T-cell (primary cell): ENCODE measurements at regions not wholly inside any gene's neighbourhood (a gene's known extent, or its start where the extent isn't known, plus 50 kb on each side); places are given as distances from the start of the nearest gene placed in this dataset.

Experiments used
- ATAC-seq, 4 experiments: fragments of 200-7000 bp in 3 of 4; fragments of 150-1000 bp in 1 of 4; cut with Tn5 transposase; replicated peaks in 1 of 4; 1 replicate in 3 of 4; 2 replicates in 1 of 4; pipeline ENCODE4 v1.10.0; 2021; ENCODE audit warnings: moderate library complexity in 3 of 4, mild to moderate bottlenecking in 2 of 4, moderate number of reproducible peaks in 1 of 4
- CTCF ChIA-PET, 2 donors: fragments of 300-600 bp; sonication (Branson Sonifier 250); formaldehyde crosslinking; loops; one replicate each; lab custom pipeline; 2022; ENCODE audit warnings: antibody characterized with exemption in 2 of 2; lab: Charles Lee
- POLR2A ChIA-PET, 2 donors: fragments of 300-600 bp; sonication (Branson Sonifier 250); formaldehyde crosslinking; loops; one replicate each; lab custom pipeline; 2022; ENCODE audit warnings: antibody characterized with exemption in 2 of 2; lab: Charles Lee
- DNase-seq, 35 experiments: peaks; one replicate each; pipeline versions ENCODE4 v3.0.0 to v3.0.0-alpha.2; 2013 to 2023
- H3K27ac ChIP-seq: one replicate; pipeline ENCODE4 v1.5.1; 2013; ENCODE audit warnings: low read length
- H3K27me3 ChIP-seq, 2 experiments: replicated peaks in 1 of 2; 1 replicate in 1 of 2; 2 replicates in 1 of 2; pipeline versions ENCODE4 v1.6.1 to v1.7.0; 2013; ENCODE audit warnings: low read length in 1 of 2, mixed read lengths in 1 of 2; ENCODE audit not compliant: control insufficient read depth in 2 of 2, insufficient read depth in 2 of 2; ENCODE audit errors: extremely low read depth in 1 of 2
- H3K36me3 ChIP-seq, 2 donors: 1 replicate in 1 of 2; 2 replicates in 1 of 2; pipeline versions ENCODE4 v1.6.1 to v1.7.0; 2013; ENCODE audit warnings: low read length in 1 of 2; ENCODE audit not compliant: control insufficient read depth in 2 of 2, insufficient read depth in 1 of 2; ENCODE audit errors: extremely low read depth in 1 of 2
- H3K4me1 ChIP-seq, 2 experiments: 1 replicate in 1 of 2; 2 replicates in 1 of 2; pipeline versions ENCODE4 v1.6.1 to v1.7.0; 2013; ENCODE audit warnings: low read length in 2 of 2, mixed read lengths in 1 of 2; ENCODE audit not compliant: insufficient read depth in 2 of 2, control insufficient read depth in 1 of 2; ENCODE audit errors: extremely low read depth in 1 of 2
- H3K4me3 ChIP-seq, 2 donors: 1 replicate in 1 of 2; 2 replicates in 1 of 2; pipeline versions ENCODE4 v1.5.1 to v1.7.0; 2013; ENCODE audit warnings: mild to moderate bottlenecking in 2 of 2, low read length in 1 of 2, moderate library complexity in 1 of 2; ENCODE audit not compliant: control insufficient read depth in 1 of 2; ENCODE audit errors: extremely low read depth in 1 of 2
- H3K9me3 ChIP-seq: 2 replicates; pipeline ENCODE4 v1.7.0; 2013
- H3K27ac Mint-ChIP-seq, 2 donors: one replicate each; pipeline ENCODE4 v1.8.0; 2020 to 2021; ENCODE audit warnings: mild to moderate bottlenecking in 2 of 2, mixed read lengths in 2 of 2
- H3K27me3 Mint-ChIP-seq, 2 donors: one replicate each; pipeline ENCODE4 v1.8.0; 2021 to 2022; ENCODE audit warnings: mixed read lengths in 2 of 2
- H3K36me3 Mint-ChIP-seq: one replicate; pipeline ENCODE4 v1.8.0; 2021; ENCODE audit warnings: mixed read lengths
- H3K4me1 Mint-ChIP-seq, 3 donors: one replicate each; pipeline ENCODE4 v1.8.0; 2020 to 2022; ENCODE audit warnings: mixed read lengths in 3 of 3, mild to moderate bottlenecking in 1 of 3
- H3K4me3 Mint-ChIP-seq, 3 donors: one replicate each; pipeline ENCODE4 v1.8.0; 2020 to 2022; ENCODE audit warnings: mild to moderate bottlenecking in 3 of 3, mixed read lengths in 3 of 3, moderate library complexity in 3 of 3
- H3K9me3 Mint-ChIP-seq, 3 donors: one replicate each; pipeline ENCODE4 v1.8.0; 2020 to 2022; ENCODE audit warnings: mixed read lengths in 3 of 3
- WGBS: methylation state at CpG from one replicate; pipeline ENCODE4 v1.1.5; 2013; ENCODE audit warnings: missing lambda C conversion rate; ENCODE audit not compliant: insufficient coverage; 5-methylcytosine and 5-hydroxymethylcytosine counted together

GRCh38 chr5:2867373-2867933 is 116.0 kb upstream of the IRX2 start:
- Histone ChIP-seq H3K36me3 (no peaks in the 10 kb centered on the region), H3K4me3 (no peak overlapping the region), H3K4me1 (no peaks in the 10 kb centered on the region), H3K27ac (no peak overlapping the region), H3K27me3 (no peaks in the 10 kb centered on the region), H3K9me3 (no peaks in the 10 kb centered on the region)
- no peaks in the 10 kb centered on the region for H3K36me3 Mint-ChIP-seq
- H3K4me1 Mint-ChIP-seq, result no peaks in the 10 kb centered on the region
- no peak overlapping the region for H3K27ac Mint-ChIP-seq
- no peak overlapping the region for H3K4me3 Mint-ChIP-seq
- ATAC-seq (no peak), DNase-seq (no peak)
- CTCF ChIA-PET, result no interaction called here
- WGBS, result 73% methylated on average over 14 of the region's 14 CpGs
- peaks cover 0 to 5% (median 2%) of the 10 kb centered on the region in 3 donors for H3K9me3 Mint-ChIP-seq
- H3K27me3 Mint-ChIP-seq, result no peaks in the 10 kb centered on the region
- POLR2A ChIA-PET, result no interaction called here

GRCh38 chr5:2866662-2867372 is 115.3 kb upstream of the IRX2 start:
- CTCF ChIA-PET, result no interaction called here
- no peaks in the 10 kb centered on the region for H3K4me1 Mint-ChIP-seq
- Histone ChIP-seq H3K27ac (no peak overlapping the region), H3K4me3 (no peak overlapping the region), H3K36me3 (no peaks in the 10 kb centered on the region), H3K4me1 (no peaks in the 10 kb centered on the region), H3K27me3 (no peaks in the 10 kb centered on the region), H3K9me3 (no peaks in the 10 kb centered on the region)
- H3K4me3 Mint-ChIP-seq, result no peak overlapping the region
- no peaks in the 10 kb centered on the region for H3K36me3 Mint-ChIP-seq
- DNase-seq (no peak), ATAC-seq (no peak)
- POLR2A ChIA-PET, result no interaction called here
- H3K27me3 Mint-ChIP-seq, result no peaks in the 10 kb centered on the region
- 79% methylated on average over 12 of the region's 27 CpGs for WGBS
- peaks cover 0 to 8% (median 2%) of the 10 kb centered on the region in 3 donors for H3K9me3 Mint-ChIP-seq
- no peak overlapping the region for H3K27ac Mint-ChIP-seq

- Mint-ChIP-seq H3K27ac (no peak overlapping the region), H3K36me3 (no peaks in the 10 kb centered on the region), H3K9me3 (peaks cover 0 to 8% (median 2%) of the 10 kb centered on the region in 3 donors), H3K4me1 (no peaks in the 10 kb centered on the region), H3K4me3 (no peak overlapping the region), H3K27me3 (no peaks in the 10 kb centered on the region)
- Histone ChIP-seq H3K4me1 (no peaks in the 10 kb centered on the region), H3K27me3 (no peaks in the 10 kb centered on the region), H3K9me3 (no peaks in the 10 kb centered on the region), H3K36me3 (no peaks in the 10 kb centered on the region), H3K4me3 (no peak overlapping the region), H3K27ac (no peak overlapping the region)
- DNase-seq (no peak), ATAC-seq (no peak)
- POLR2A ChIA-PET, result no interaction called here
- CTCF ChIA-PET, result no interaction called here
- 90% methylated on average over 6 of the region's 12 CpGs for WGBS
Measured at GRCh38 chr5:2865856-2866255, 114.4 kb upstream of the IRX2 start.

GRCh38 chr5:2864515-2865105 is 113.1 kb upstream of the IRX2 start:
- ATAC-seq (no peak), DNase-seq (no peak)
- H3K27ac ChIP-seq, result no peak overlapping the region
- H3K4me1 ChIP-seq, result no peaks in the 10 kb centered on the region
- peaks cover 0 to 3% of the 10 kb centered on the region in 2 experiments for H3K27me3 ChIP-seq
- Mint-ChIP-seq H3K36me3 (no peaks in the 10 kb centered on the region), H3K4me3 (no peak overlapping the region), H3K27ac (no peak overlapping the region), H3K27me3 (no peaks in the 10 kb centered on the region), H3K9me3 (peaks cover 0 to 4% (median 2%) of the 10 kb centered on the region in 3 donors), H3K4me1 (no peaks in the 10 kb centered on the region)
- no peaks in the 10 kb centered on the region for H3K9me3 ChIP-seq
- WGBS, result 70% methylated on average over 13 of the region's 14 CpGs
- ChIA-PET CTCF (no interaction called here), POLR2A (no interaction called here)
- no peaks in the 10 kb centered on the region for H3K36me3 ChIP-seq
- H3K4me3 ChIP-seq, result no peak overlapping the region

- Histone ChIP-seq H3K9me3 (no peaks in the 10 kb centered on the region), H3K4me1 (no peaks in the 10 kb centered on the region), H3K27ac (no peak overlapping the region), H3K27me3 (peaks cover 0 to 3% of the 10 kb centered on the region in 2 experiments), H3K4me3 (no peak overlapping the region), H3K36me3 (no peaks in the 10 kb centered on the region)
- 82% methylated on average over 13 of the region's 16 CpGs for WGBS
- ChIA-PET POLR2A (no interaction called here), CTCF (no interaction called here)
- peaks cover 0 to 4% (median 0%) of the 10 kb centered on the region in 3 donors for H3K9me3 Mint-ChIP-seq
- DNase-seq, result no peak
- no peak overlapping the region for H3K27ac Mint-ChIP-seq
- H3K4me3 Mint-ChIP-seq, result no peak overlapping the region
- no peaks in the 10 kb centered on the region for H3K36me3 Mint-ChIP-seq
- H3K27me3 Mint-ChIP-seq, result no peaks in the 10 kb centered on the region
- H3K4me1 Mint-ChIP-seq, result no peaks in the 10 kb centered on the region
- no peak for ATAC-seq
Measured at GRCh38 chr5:2863675-2864433, 112.4 kb upstream of the IRX2 start.

- DNase-seq (no peak), ATAC-seq (no peak)
- Histone ChIP-seq H3K27me3 (peaks cover 0 to 3% of the 10 kb centered on the region in 2 experiments), H3K4me3 (no peak overlapping the region), H3K9me3 (no peaks in the 10 kb centered on the region), H3K4me1 (no peaks in the 10 kb centered on the region), H3K27ac (no peak overlapping the region), H3K36me3 (no peaks in the 10 kb centered on the region)
- H3K36me3 Mint-ChIP-seq, result no peaks in the 10 kb centered on the region
- ChIA-PET CTCF (no interaction called here), POLR2A (no interaction called here)
- no peaks in the 10 kb centered on the region for H3K4me1 Mint-ChIP-seq
- H3K9me3 Mint-ChIP-seq, result peaks cover 0 to 4% (median 0%) of the 10 kb centered on the region in 3 donors
- H3K4me3 Mint-ChIP-seq, result no peak overlapping the region
- H3K27ac Mint-ChIP-seq, result no peak overlapping the region
- no peaks in the 10 kb centered on the region for H3K27me3 Mint-ChIP-seq
Measured at GRCh38 chr5:2863133-2863532, 111.7 kb upstream of the IRX2 start.
